ENCODE measurements at regions not wholly inside any gene's neighbourhood (a gene's known extent, or its start where the extent isn't known, plus 50 kb on each side); places are given as distances from the start of the nearest gene placed in this dataset.
"Not testable (repeated sequence)": the region's sequence is repeated elsewhere in the genome, so short reads cannot be mapped to it uniquely, and the experiment has no call there.

GRCh38 chr10:65429381-65429780 is 1496.5 kb upstream of the LRRTM3 start:
- DNase-seq (ENCODE audit: low read depth, low spot score); in situ Hi-C loops (cut with HindIII; ENCODE audit: low pct_unique_long_range_greater_than_20kb, low sequenced_read_pairs): not testable (repeated sequence)

DNA sequence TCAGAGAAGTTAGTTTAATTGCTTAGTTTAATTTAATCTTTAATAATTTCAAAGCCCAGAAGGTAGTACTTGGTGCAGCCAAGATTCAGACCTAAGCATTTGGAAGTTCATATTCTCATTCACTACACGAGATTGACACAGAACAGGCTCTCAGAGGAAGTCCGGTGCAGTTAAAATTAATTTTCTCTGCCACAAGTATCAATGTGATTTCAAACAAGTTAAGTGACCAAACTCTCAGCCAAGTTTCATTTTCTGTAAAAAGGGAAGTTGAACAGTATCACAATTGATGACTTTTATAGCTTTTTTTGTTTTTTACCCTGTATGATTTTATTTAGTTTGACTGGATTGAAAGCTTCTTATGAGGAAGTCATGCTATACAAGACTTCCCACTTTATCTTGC is 1494.9 kb upstream of the LRRTM3 start:
- in situ Hi-C loops (cut with HindIII; ENCODE audit: low pct_unique_long_range_greater_than_20kb, low sequenced_read_pairs) = no loop called here
- no peak for DNase-seq (ENCODE audit: low read depth, low spot score)

GRCh38 chr10:65470986-65471385 is 1454.8 kb upstream of the LRRTM3 start:
- peak; percentile 32 for DNase-seq (ENCODE audit: low read depth, low spot score)
- in situ Hi-C loops (cut with HindIII; ENCODE audit: low pct_unique_long_range_greater_than_20kb, low sequenced_read_pairs) = no loop called here

DNA sequence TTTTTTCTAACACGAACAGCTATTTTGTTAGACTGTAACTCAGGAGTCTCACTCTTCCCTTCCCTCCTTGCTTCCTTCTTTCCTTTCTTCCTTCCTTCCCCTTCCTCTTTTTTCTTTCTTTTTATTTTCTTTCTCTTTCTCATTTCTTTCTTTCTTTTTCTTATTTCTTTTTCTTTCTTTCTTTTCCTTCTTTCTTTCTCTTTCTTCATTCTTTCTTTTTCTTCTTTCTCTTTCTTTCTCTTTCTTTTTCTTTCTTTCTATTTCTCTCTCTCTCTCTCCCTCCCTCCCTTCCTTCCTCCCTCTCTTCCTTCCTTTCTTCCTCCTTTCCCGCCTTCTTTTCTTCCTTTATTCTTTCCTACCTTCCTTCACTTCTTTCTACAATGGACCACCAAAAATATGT is 1443.0 kb upstream of the LRRTM3 start:
- no peak for DNase-seq (ENCODE audit: low read depth, low spot score)
- in situ Hi-C loops (cut with HindIII; ENCODE audit: low pct_unique_long_range_greater_than_20kb, low sequenced_read_pairs) = no loop called here

DNA sequence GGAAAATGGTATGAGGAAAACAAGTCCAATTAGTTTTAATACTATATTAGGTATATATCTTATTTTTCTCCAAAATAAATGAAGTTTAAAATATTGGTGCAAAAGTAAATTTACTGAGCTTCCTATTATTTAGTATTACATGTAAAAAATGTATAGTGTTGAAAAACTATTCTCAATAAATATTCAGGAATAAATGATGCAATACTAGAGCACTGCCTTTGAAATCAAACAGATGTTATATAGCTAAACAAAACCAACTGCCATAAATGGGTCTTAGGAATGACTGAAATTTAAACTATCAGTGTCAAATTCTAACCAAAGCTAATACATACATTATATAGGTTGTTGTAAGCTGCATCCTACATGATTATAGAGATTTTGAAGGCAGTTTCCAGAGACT is 1434.0 kb upstream of the LRRTM3 start:
- in situ Hi-C loops (cut with HindIII; ENCODE audit: low pct_unique_long_range_greater_than_20kb, low sequenced_read_pairs) = no loop called here
- DNase-seq (ENCODE audit: low read depth, low spot score) = no peak

- in situ Hi-C loops (cut with HindIII; ENCODE audit: low pct_unique_long_range_greater_than_20kb, low sequenced_read_pairs) = no loop called here
- peak; percentile 70 for DNase-seq (ENCODE audit: low read depth, low spot score)
These were observed 1429.3 kb upstream of the LRRTM3 start for GRCh38 chr10:65496541-65496940.

- in situ Hi-C loops (cut with HindIII; ENCODE audit: low pct_unique_long_range_greater_than_20kb, low sequenced_read_pairs) = no loop called here
- no peak for DNase-seq (ENCODE audit: low read depth, low spot score)
These were observed 1428.0 kb upstream of the LRRTM3 start for GRCh38 chr10:65497837-65498236.

DNA sequence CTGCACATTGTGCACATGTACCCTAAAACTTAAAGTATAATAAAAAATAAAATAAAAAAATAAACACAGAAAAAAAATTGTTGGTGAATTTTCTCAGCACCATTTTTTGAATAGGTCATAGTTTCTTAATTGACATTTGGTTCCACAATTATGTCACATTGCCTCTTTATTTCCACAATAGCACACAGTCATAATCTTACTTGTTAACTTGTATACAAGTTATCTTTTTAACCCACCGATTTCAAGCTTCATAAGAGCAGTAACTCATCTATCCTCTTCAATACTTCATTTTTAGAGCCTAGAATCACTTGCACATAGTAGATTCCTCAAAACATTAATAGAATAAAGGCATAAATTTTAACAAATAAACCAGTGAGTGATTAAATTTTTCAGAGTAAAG is 1425.1 kb upstream of the LRRTM3 start:
- no peak for DNase-seq (ENCODE audit: low read depth, low spot score)
- in situ Hi-C loops (cut with HindIII; ENCODE audit: low pct_unique_long_range_greater_than_20kb, low sequenced_read_pairs) = no loop called here

GRCh38 chr10:65501259-65501658 is 1424.6 kb upstream of the LRRTM3 start:
- DNase-seq (ENCODE audit: low read depth, low spot score) = no peak
- in situ Hi-C loops (cut with HindIII; ENCODE audit: low pct_unique_long_range_greater_than_20kb, low sequenced_read_pairs) = no loop called here

DNA sequence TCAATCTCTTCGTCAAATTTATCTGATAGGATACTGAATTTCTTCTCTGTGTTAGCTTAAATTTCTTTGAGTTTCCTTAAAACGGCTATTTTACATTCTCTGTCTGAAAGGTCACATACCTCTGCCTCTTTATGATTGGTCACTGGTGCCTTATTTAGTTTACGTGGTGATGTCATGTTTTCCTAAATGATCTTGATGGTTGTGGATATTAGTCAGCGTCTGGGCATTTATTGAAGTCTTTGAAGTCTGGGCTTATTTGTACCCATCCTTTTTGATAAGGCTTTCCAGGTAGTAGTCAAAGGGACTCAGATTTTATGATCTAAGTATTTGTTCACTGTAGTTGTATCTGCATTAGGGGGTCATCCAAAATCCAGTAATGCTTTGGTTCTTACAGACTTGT is 1407.5 kb upstream of the LRRTM3 start:
- in situ Hi-C loops (cut with HindIII; ENCODE audit: low pct_unique_long_range_greater_than_20kb, low sequenced_read_pairs) = no loop called here
- no peak for DNase-seq (ENCODE audit: low read depth, low spot score)

GRCh38 chr10:65528986-65529385 is 1396.8 kb upstream of the LRRTM3 start:
- DNase-seq (ENCODE audit: low read depth, low spot score) = no peak
- in situ Hi-C loops (cut with HindIII; ENCODE audit: low pct_unique_long_range_greater_than_20kb, low sequenced_read_pairs) = no loop called here

DNA sequence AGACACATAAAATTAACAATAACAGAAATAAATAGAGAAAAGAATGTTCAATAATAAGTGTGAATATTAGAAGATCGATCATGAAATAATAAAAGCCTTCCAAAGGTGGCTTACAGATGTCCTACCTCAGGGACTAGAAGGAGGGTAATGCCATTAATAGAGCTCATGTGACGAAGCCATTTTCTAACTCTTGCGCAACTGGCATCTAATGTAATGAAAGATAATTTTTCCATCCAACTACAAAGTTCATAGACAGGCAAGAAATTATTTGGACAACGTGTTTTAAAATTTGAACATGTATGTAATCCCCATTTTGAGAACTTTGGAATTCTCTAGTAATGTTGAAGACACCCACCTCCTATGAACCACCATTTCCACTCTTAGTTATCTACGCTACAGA is 1394.3 kb upstream of the LRRTM3 start:
- no peak for DNase-seq (ENCODE audit: low read depth, low spot score)
- in situ Hi-C loops (cut with HindIII; ENCODE audit: low pct_unique_long_range_greater_than_20kb, low sequenced_read_pairs) = no loop called here

DNA sequence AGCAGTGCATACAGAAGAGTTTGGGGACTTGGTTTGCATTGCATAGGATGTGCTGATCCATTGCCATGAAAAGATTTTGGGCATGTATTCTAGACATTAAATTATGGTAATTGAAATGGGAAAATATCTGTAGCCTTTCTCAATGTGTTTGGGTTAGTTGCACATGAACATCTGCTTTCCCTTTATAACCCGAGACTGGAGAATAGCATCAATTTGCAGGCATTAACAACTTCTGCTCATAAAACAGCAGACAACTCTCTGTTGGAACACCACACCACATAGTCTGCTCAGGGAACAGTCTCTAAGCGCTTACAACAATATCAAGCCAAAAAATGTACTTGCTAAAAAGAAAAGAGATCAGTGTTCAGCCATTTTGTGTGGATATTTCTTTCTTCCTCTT is 1391.1 kb upstream of the LRRTM3 start:
- in situ Hi-C loops (cut with HindIII; ENCODE audit: low pct_unique_long_range_greater_than_20kb, low sequenced_read_pairs) = no loop called here
- DNase-seq (ENCODE audit: low read depth, low spot score) = no peak

DNA sequence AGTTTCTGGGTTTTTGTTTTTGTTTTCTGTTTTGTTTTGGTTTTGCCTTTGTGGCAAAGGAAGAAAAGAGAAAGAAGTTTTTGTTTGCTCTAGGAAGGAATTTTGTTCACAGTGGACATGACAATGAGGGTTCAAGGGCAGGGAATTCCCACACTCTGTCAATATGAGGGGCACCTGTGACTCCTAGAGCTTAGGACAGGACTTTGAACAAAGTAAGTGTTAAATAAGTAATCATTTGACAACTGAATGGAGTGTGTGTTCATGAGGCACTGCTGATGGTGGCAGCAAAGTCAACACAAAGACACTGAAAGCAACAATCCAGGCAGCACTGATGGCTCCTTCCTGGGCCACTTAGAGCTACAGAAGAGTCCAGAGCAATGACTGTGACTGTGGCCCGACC is 1381.1 kb upstream of the LRRTM3 start:
- in situ Hi-C loops (cut with HindIII; ENCODE audit: low pct_unique_long_range_greater_than_20kb, low sequenced_read_pairs) = no loop called here
- DNase-seq (ENCODE audit: low read depth, low spot score) = no peak

- in situ Hi-C loops (cut with HindIII; ENCODE audit: low pct_unique_long_range_greater_than_20kb, low sequenced_read_pairs) = no loop called here
- DNase-seq (ENCODE audit: low read depth, low spot score) = no peak
These were observed 1377.8 kb upstream of the LRRTM3 start for GRCh38 chr10:65548001-65548400.

- no peak for DNase-seq (ENCODE audit: low read depth, low spot score)
- in situ Hi-C loops (cut with HindIII; ENCODE audit: low pct_unique_long_range_greater_than_20kb, low sequenced_read_pairs) = no loop called here
These were observed 1375.1 kb upstream of the LRRTM3 start for GRCh38 chr10:65550761-65551160.

DNA sequence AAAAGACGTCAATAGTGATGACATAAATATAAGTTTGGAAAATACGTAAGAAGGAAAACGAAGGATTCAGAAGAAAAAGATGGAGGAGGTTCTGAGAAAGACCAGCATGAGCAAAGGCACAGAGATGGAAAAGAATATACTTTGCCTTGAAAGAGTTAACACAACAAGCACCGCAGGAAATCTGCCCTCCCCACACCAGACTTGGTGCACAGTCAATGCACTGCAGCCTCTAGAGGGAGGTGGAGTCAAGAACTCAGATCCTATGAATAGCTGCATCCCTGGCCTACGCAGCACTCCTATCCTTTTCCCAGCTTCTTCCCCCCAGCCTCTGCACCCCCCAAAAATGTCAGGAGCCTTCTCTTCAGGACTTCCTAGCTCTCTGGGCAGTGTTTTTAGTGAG is 1370.6 kb upstream of the LRRTM3 start:
- in situ Hi-C loops (cut with HindIII; ENCODE audit: low pct_unique_long_range_greater_than_20kb, low sequenced_read_pairs) = no loop called here
- peak; percentile 8 for DNase-seq (ENCODE audit: low read depth, low spot score)

DNA sequence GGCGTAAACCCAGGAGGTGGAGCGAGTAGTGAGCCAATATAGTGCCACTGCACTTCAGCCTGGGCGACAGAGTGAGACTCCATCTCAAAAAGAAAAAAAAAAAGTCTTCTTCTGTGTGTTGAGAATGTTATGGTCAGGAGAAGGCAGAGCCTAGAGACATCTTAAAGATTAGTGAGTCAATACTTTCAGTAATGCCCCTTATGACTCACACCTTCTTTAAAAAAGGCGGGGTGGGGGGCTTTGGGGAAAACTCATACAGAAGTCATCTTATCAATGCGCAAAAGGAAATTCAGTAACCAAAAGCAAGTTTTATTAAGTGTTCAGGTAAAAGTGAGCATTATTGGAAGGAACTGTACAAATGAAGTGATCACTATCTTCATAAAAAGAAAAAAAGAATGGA is 1369.8 kb upstream of the LRRTM3 start:
- in situ Hi-C loops (cut with HindIII; ENCODE audit: low pct_unique_long_range_greater_than_20kb, low sequenced_read_pairs) = no loop called here
- no peak for DNase-seq (ENCODE audit: low read depth, low spot score)

DNA sequence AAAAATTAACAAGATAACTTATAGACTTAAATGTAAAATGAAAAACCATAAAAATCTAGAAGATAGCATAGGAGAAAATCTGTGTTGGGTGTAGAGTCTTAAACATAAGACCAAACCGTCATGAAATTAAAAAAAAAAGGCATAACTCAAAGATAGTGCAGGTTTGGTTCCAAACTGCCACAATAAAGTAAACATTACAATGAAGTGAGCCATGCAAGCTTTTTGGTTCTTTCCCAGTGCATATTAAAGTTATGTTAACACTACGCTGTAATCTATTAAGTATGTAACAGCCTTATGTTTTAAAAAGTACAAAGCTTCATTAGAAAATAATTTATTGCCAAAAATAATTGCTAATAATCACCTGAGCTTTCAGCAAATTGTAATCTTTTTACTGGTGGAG is 1366.5 kb upstream of the LRRTM3 start:
- in situ Hi-C loops (cut with HindIII; ENCODE audit: low pct_unique_long_range_greater_than_20kb, low sequenced_read_pairs) = no loop called here
- DNase-seq (ENCODE audit: low read depth, low spot score) = no peak

GRCh38 chr10:65565246-65565645 is 1360.6 kb upstream of the LRRTM3 start:
- DNase-seq (ENCODE audit: low read depth, low spot score) = no peak
- in situ Hi-C loops (cut with HindIII; ENCODE audit: low pct_unique_long_range_greater_than_20kb, low sequenced_read_pairs) = no loop called here
